ENCODE measurements at regions not wholly inside any gene's neighbourhood (a gene's known extent, or its start where the extent isn't known, plus 50 kb on each side); places are given as distances from the start of the nearest gene placed in this dataset.

GRCh38 chr1:38197312-38198061 is 150.9 kb upstream of the POU3F1 start:
- in situ Hi-C loops (cut with HindIII; ENCODE audit: low sequenced_read_pairs): no loop called here
- no peak for DNase-seq (ENCODE audit: low read depth, low spot score)

GRCh38 chr1:38194472-38194871 is 147.9 kb upstream of the POU3F1 start:
- no peak overlapping the region for H3K4me3 ChIP-seq (ENCODE audit: low read depth, low read length)
- DNase-seq (ENCODE audit: low read depth, low spot score): no peak
- TF ChIP-seq CTCF (IDR thresholded peaks at IDR 0.05; ENCODE audit: low read depth, low read length): no peak
- in situ Hi-C loops (cut with HindIII; ENCODE audit: low sequenced_read_pairs): no loop called here

More at GRCh38 chr1:38197312-38198061, 150.9 kb upstream of the POU3F1 start:
- H3K4me3 ChIP-seq (ENCODE audit: low read depth, low read length): no peak overlapping the region
- TF ChIP-seq CTCF (IDR thresholded peaks at IDR 0.05; ENCODE audit: low read depth, low read length): no peak

GRCh38 chr1:38193040-38193439 is 146.4 kb upstream of the POU3F1 start:
- DNase-seq (ENCODE audit: low read depth, low spot score): no peak
- in situ Hi-C loops (cut with HindIII; ENCODE audit: low sequenced_read_pairs): no loop called here
- no peak overlapping the region for H3K4me3 ChIP-seq (ENCODE audit: low read depth, low read length)
- TF ChIP-seq CTCF (IDR thresholded peaks at IDR 0.05; ENCODE audit: low read depth, low read length): no peak

- no peak overlapping the region for H3K4me3 ChIP-seq (ENCODE audit: low read depth, low read length)
- DNase-seq (ENCODE audit: low read depth, low spot score): no peak
- no peak for TF ChIP-seq CTCF (IDR thresholded peaks at IDR 0.05; ENCODE audit: low read depth, low read length)
- in situ Hi-C loops (cut with HindIII; ENCODE audit: low sequenced_read_pairs): no loop called here
These were observed 144.9 kb upstream of the POU3F1 start for GRCh38 chr1:38191461-38191860.

GRCh38 chr1:38190983-38191382 is 144.4 kb upstream of the POU3F1 start:
- in situ Hi-C loops (cut with HindIII; ENCODE audit: low sequenced_read_pairs): no loop called here
- TF ChIP-seq CTCF (IDR thresholded peaks at IDR 0.05; ENCODE audit: low read depth, low read length): no peak
- H3K4me3 ChIP-seq (ENCODE audit: low read depth, low read length): no peak overlapping the region
- DNase-seq (ENCODE audit: low read depth, low spot score): no peak

GRCh38 chr1:38187552-38187951 is 141.0 kb upstream of the POU3F1 start:
- H3K4me3 ChIP-seq (ENCODE audit: low read depth, low read length): no peak overlapping the region
- no peak for DNase-seq (ENCODE audit: low read depth, low spot score)
- no peak for TF ChIP-seq CTCF (IDR thresholded peaks at IDR 0.05; ENCODE audit: low read depth, low read length)
- in situ Hi-C loops (cut with HindIII; ENCODE audit: low sequenced_read_pairs): no loop called here

All from astrocyte of the spinal cord (primary cell).